Stimulated activated CD8-positive, alpha-beta memory T cell treated with anti-CD3 and anti-CD28 coated beads, Interleukin-4, amount 100 ng/mL, for 24 hours (primary cell): ENCODE measurements at regions not wholly inside any gene's neighbourhood (a gene's known extent, or its start where the extent isn't known, plus 50 kb on each side); places are given as distances from the start of the nearest gene placed in this dataset.

ENCODE experiments used
- DNase-seq: peaks from one replicate; pipeline ENCODE4 v3.0.0-alpha.2; 2020; ENCODE audit warnings: low read depth

- no peak for DNase-seq
These were observed 123.2 kb downstream of the KCNS3 start for GRCh38 chr2:18001671-18002070.

GRCh38 chr2:17996978-17997377 is 118.5 kb downstream of the KCNS3 start:
- no peak for DNase-seq

GRCh38 chr2:17995593-17995992 is 117.1 kb downstream of the KCNS3 start:
- no peak for DNase-seq
